ENCODE measurements at regions not wholly inside any gene's neighbourhood (a gene's known extent, or its start where the extent isn't known, plus 50 kb on each side); places are given as distances from the start of the nearest gene placed in this dataset.

GRCh38 chr15:97868981-97869380 lies 91.5 kb upstream of the ARRDC4 start:
- DNase-seq = no peak

- DNase-seq = no peak
Measured at GRCh38 chr15:97870771-97871170, 89.7 kb upstream of the ARRDC4 start.

GRCh38 chr15:97874139-97874538 lies 86.4 kb upstream of the ARRDC4 start:
- no peak for DNase-seq

- no peak for DNase-seq
Measured at GRCh38 chr15:97875025-97875512, 85.4 kb upstream of the ARRDC4 start.

GRCh38 chr15:97875513-97876280 lies 84.8 kb upstream of the ARRDC4 start:
- DNase-seq = no peak

- no peak for DNase-seq
Measured at GRCh38 chr15:97876281-97876675, 84.2 kb upstream of the ARRDC4 start.

- DNase-seq = no peak
Measured at GRCh38 chr15:97881346-97881965, 79.0 kb upstream of the ARRDC4 start.

- no peak for DNase-seq
Measured at GRCh38 chr15:97884513-97885131, 75.9 kb upstream of the ARRDC4 start.

- DNase-seq = no peak
Measured at GRCh38 chr15:97890307-97890706, 70.2 kb upstream of the ARRDC4 start.

GRCh38 chr15:97892167-97892938 lies 68.2 kb upstream of the ARRDC4 start:
- no peak for DNase-seq

GRCh38 chr15:97893967-97894366 lies 66.5 kb upstream of the ARRDC4 start:
- DNase-seq = no peak

- no peak for DNase-seq
Measured at GRCh38 chr15:97899981-97900380, 60.5 kb upstream of the ARRDC4 start.

- DNase-seq = no peak
Measured at GRCh38 chr15:97902140-97902780, 58.2 kb upstream of the ARRDC4 start.

GRCh38 chr15:97903560-97903959 lies 56.9 kb upstream of the ARRDC4 start:
- DNase-seq = no peak

- peak; percentile 83 for DNase-seq
Measured at GRCh38 chr15:97903971-97904572, 56.4 kb upstream of the ARRDC4 start.

- peak; percentile 71 for DNase-seq
Measured at GRCh38 chr15:97909291-97909891, 51.1 kb upstream of the ARRDC4 start.
